22Rv1 (cell line): ENCODE measurements at regions not wholly inside any gene's neighbourhood (a gene's known extent, or its start where the extent isn't known, plus 50 kb on each side); places are given as distances from the start of the nearest gene placed in this dataset.

Source experiments
- ZFX ChIP-seq: fragments of 450-650 bp; IDR thresholded peaks from 2 replicates; pipeline ENCODE4 v1.6.1; 2017; ENCODE audit warnings: antibody characterized with exemption, borderline replicate concordance
- TF ChIP-seq, protein P1 (sequence below): fragments of 450-650 bp; IDR thresholded peaks from 2 replicates; pipeline ENCODE4 v1.5.1; 2017; ENCODE audit warnings: mild to moderate bottlenecking

DNA sequence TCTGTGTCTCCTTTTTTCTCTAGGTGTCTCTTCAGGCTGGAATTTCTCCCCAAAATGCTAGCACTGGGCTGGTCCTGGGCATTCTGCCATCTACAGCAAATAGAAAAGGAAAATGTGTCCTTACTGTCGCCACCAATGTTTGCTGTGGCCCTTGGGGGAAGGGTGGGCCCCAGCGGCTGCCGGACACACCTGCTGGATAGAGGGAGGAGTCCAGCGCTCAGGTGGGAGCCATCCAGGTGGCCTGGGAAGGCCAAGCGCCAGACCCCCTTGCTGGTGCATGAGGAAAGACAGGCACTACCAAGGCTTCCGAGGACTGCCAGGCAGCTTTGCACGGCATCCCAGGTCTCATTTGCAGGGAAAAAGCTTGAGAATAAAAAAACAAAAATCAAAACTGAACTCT, 147.7 kb upstream of the GATA6 start:
- TF ChIP-seq, protein P1, sequence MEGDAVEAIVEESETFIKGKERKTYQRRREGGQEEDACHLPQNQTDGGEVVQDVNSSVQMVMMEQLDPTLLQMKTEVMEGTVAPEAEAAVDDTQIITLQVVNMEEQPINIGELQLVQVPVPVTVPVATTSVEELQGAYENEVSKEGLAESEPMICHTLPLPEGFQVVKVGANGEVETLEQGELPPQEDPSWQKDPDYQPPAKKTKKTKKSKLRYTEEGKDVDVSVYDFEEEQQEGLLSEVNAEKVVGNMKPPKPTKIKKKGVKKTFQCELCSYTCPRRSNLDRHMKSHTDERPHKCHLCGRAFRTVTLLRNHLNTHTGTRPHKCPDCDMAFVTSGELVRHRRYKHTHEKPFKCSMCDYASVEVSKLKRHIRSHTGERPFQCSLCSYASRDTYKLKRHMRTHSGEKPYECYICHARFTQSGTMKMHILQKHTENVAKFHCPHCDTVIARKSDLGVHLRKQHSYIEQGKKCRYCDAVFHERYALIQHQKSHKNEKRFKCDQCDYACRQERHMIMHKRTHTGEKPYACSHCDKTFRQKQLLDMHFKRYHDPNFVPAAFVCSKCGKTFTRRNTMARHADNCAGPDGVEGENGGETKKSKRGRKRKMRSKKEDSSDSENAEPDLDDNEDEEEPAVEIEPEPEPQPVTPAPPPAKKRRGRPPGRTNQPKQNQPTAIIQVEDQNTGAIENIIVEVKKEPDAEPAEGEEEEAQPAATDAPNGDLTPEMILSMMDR: no peak
- no peak for TF ChIP-seq ZFX
